HepG2 (cell line): ENCODE measurements at regions not wholly inside any gene's neighbourhood (a gene's known extent, or its start where the extent isn't known, plus 50 kb on each side); places are given as distances from the start of the nearest gene placed in this dataset.

ENCODE experiments used
- ARID5B ChIP-seq: IDR thresholded peaks from 2 replicates; pipeline ENCODE4 v1.4.0; 2020; ENCODE audit warnings: mild to moderate bottlenecking, missing genetic modification reagents
- CTCF ChIP-seq: sonication (generic); formaldehyde crosslinking; IDR thresholded peaks from 2 replicates; pipeline ENCODE4 v1.5.0; 2020; ENCODE audit warnings: mild to moderate bottlenecking, missing genetic modification reagents, moderate library complexity
- FOXJ3 ChIP-seq: sonication (generic); formaldehyde crosslinking; IDR thresholded peaks from 2 replicates; pipeline ENCODE4 v1.4.0; 2020; ENCODE audit warnings: missing genetic modification reagents, mild to moderate bottlenecking, borderline replicate concordance
- KLF16 ChIP-seq, 2 experiments: sonication (generic) in 1 of 2; formaldehyde crosslinking in 1 of 2; IDR thresholded peaks; 2 replicates each; pipeline versions ENCODE4 v1.6.1 to v1.8.0; 2016 to 2023; ENCODE audit warnings: missing genetic modification reagents in 2 of 2, missing compliant biosample characterization in 1 of 2
- MAX ChIP-seq: IDR thresholded peaks from 2 replicates; pipeline ENCODE4 v1.6.1; 2012; ENCODE audit warnings: inconsistent platforms
- NFKBIZ ChIP-seq: IDR thresholded peaks from 2 replicates; pipeline ENCODE4 v1.6.1; 2018; ENCODE audit warnings: missing genetic modification reagents, missing compliant biosample characterization
- PRDM10 ChIP-seq: sonication (generic); formaldehyde crosslinking; IDR thresholded peaks from 2 replicates; pipeline ENCODE4 v1.4.0; 2020; ENCODE audit warnings: low read depth, missing genetic modification reagents
- SIX1 ChIP-seq: sonication (generic); formaldehyde crosslinking; IDR thresholded peaks from 2 replicates; pipeline ENCODE4 v1.4.0; 2020; ENCODE audit warnings: missing genetic modification reagents, borderline replicate concordance
- ZBTB33 ChIP-seq: sonication (generic); formaldehyde crosslinking; IDR thresholded peaks from 2 replicates; pipeline ENCODE4 v1.4.0; 2020; ENCODE audit warnings: missing genetic modification reagents
- ZMAT3 ChIP-seq: sonication (generic); formaldehyde crosslinking; conservative IDR thresholded peaks from 2 replicates; pipeline ENCODE4 v1.7.0; 2021; ENCODE audit warnings: missing genetic modification reagents
- ZNF124 ChIP-seq: sonication (generic); formaldehyde crosslinking; IDR thresholded peaks from 2 replicates; pipeline ENCODE4 v1.4.0; 2020; ENCODE audit warnings: missing genetic modification reagents
- ZNF317 ChIP-seq: sonication (generic); formaldehyde crosslinking; IDR thresholded peaks from 2 replicates; pipeline ENCODE4 v1.5.0; 2020; ENCODE audit warnings: mild to moderate bottlenecking, missing genetic modification reagents
- ZNF609 ChIP-seq: sonication (generic); formaldehyde crosslinking; IDR thresholded peaks from 2 replicates; pipeline ENCODE4 v1.4.0; 2020; ENCODE audit warnings: mild to moderate bottlenecking, missing genetic modification reagents, borderline replicate concordance

GRCh38 chr3:65028024-65028423 is 340.2 kb upstream of the ADAMTS9 start:
- TF ChIP-seq CTCF (CRISPR knock-in tag) (no peak), ARID5B (CRISPR knock-in tag) (no peak), ZNF124 (CRISPR knock-in tag) (no peak), NFKBIZ (CRISPR knock-in tag) (no peak), KLF16 (CRISPR knock-in tag; IDR thresholded peaks at IDR 0.05) (no peak), ZBTB33 (no peak), PRDM10 (CRISPR knock-in tag) (no peak), ZMAT3 (CRISPR knock-in tag) (no peak), ZNF609 (CRISPR knock-in tag) (no peak), SIX1 (no peak), FOXJ3 (CRISPR knock-in tag) (no peak), ZNF317 (CRISPR knock-in tag) (no peak), MAX (no peak)
